Neural cell (in vitro differentiated cells): ENCODE measurements at regions not wholly inside any gene's neighbourhood (a gene's known extent, or its start where the extent isn't known, plus 50 kb on each side); places are given as distances from the start of the nearest gene placed in this dataset.

Source experiments
- CTCF ChIP-seq: fragments of 450-650 bp; IDR thresholded peaks from 2 replicates; pipeline ENCODE4 v1.5.1; 2014; ENCODE audit warnings: antibody characterized with exemption, mild to moderate bottlenecking, moderate library complexity; ENCODE audit not compliant: poor library complexity, severe bottlenecking
- EZH2 ChIP-seq: fragments of 200-600, 300-800 bp; shearing (Covaris generic), sonication (generic); IDR thresholded peaks from 2 replicates; pipeline ENCODE4 v1.6.1; 2014; ENCODE audit warnings: antibody characterized with exemption, low read length, borderline replicate concordance, mild to moderate bottlenecking; ENCODE audit not compliant: insufficient read depth, poor library complexity, severe bottlenecking
- POLR2AphosphoS5 ChIP-seq: IDR thresholded peaks from 2 replicates; pipeline ENCODE4 v1.6.1; 2012

GRCh38 chr2:125095826-125096225, 1070.7 kb downstream of the CNTNAP5 start:
- TF ChIP-seq CTCF (no peak), POLR2AphosphoS5 (no peak), EZH2 (no peak)
